Endothelial cell of umbilical vein (primary cell): ENCODE measurements at regions not wholly inside any gene's neighbourhood (a gene's known extent, or its start where the extent isn't known, plus 50 kb on each side); places are given as distances from the start of the nearest gene placed in this dataset.

Experiments used
- BruUV-seq: library from RNA; stranded (reverse); fragments of 400-500 nt; replicated peaks from 2 replicates; lab custom pipeline; 2021; lab: Mats Ljungman, UMichigan
- CTCF ChIA-PET: fragments of 300-600, 350-600 bp; sonication (Branson Sonifier 250); formaldehyde crosslinking; loops from one replicate; lab custom pipeline; 2021; ENCODE audit warnings: antibody characterized with exemption, inconsistent platforms; lab: Charles Lee
- POLR2A ChIA-PET: fragments of 300-600, 350-600 bp; sonication (Branson Sonifier 250); formaldehyde crosslinking; loops from one replicate; lab custom pipeline; 2021; ENCODE audit warnings: antibody characterized with exemption, inconsistent platforms; lab: Charles Lee
- DNase-seq: peaks from one replicate; pipeline ENCODE4 v3.0.0-alpha.2; 2011; ENCODE audit warnings: low read depth, low spot score
- FAIRE-seq: peaks from 2 replicates; lab custom pipeline; 2011; peaks lifted over from hg19 to GRCh38; lab: Jason Lieb, UNC
- H2AFZ ChIP-seq: 2 replicates; pipeline ENCODE4 v1.6.0; 2012; ENCODE audit warnings: low read depth, low read length, control low read depth, inconsistent platforms
- H3K27ac ChIP-seq: 2 replicates; pipeline ENCODE4 v1.5.1; 2011; ENCODE audit warnings: low read depth, mild to moderate bottlenecking, control low read depth, low read length, moderate library complexity; ENCODE audit not compliant: insufficient read depth
- H3K27me3 ChIP-seq, 2 experiments: 2 replicates each; pipeline versions ENCODE4 v1.6.0 to v1.6.1; 2011; ENCODE audit warnings: low read length in 2 of 2, mixed read lengths in 1 of 2; ENCODE audit not compliant: control insufficient read depth in 2 of 2, insufficient read depth in 2 of 2
- H3K36me3 ChIP-seq, 2 experiments: 2 replicates in 1 of 2; 3 replicates in 1 of 2; pipeline ENCODE4 v1.5.1; 2011; ENCODE audit warnings: low read length in 2 of 2, mild to moderate bottlenecking in 1 of 2, moderate library complexity in 1 of 2; ENCODE audit not compliant: control insufficient read depth in 2 of 2, insufficient read depth in 2 of 2; ENCODE audit errors: extremely low read depth in 1 of 2
- H3K4me1 ChIP-seq: 3 replicates; pipeline ENCODE4 v1.5.1; 2011; ENCODE audit warnings: mild to moderate bottlenecking, low read length; ENCODE audit not compliant: control insufficient read depth, insufficient read depth; ENCODE audit errors: extremely low read depth
- H3K4me2 ChIP-seq: 2 replicates; pipeline ENCODE4 v1.6.1; 2011; ENCODE audit warnings: low read length, control low read depth, mixed read lengths; ENCODE audit not compliant: insufficient read depth
- H3K4me3 ChIP-seq, 3 experiments: fragments of 200-600 bp in 1 of 3; sonication (generic), shearing (Covaris generic) in 1 of 3; replicated peaks in 1 of 3; 2 replicates each; pipeline ENCODE4 v1.5.1; 2011 to 2016; ENCODE audit warnings: control low read depth in 3 of 3, low read length in 3 of 3, mild to moderate bottlenecking in 2 of 3, inconsistent platforms in 1 of 3, low read depth in 1 of 3, moderate library complexity in 1 of 3; ENCODE audit not compliant: insufficient read depth in 1 of 3
- H3K79me2 ChIP-seq: 2 replicates; pipeline ENCODE4 v1.6.0; 2012; ENCODE audit warnings: low read length, inconsistent platforms; ENCODE audit not compliant: control insufficient read depth, insufficient read depth
- H3K9ac ChIP-seq: replicated peaks from 2 replicates; pipeline ENCODE3; 2011; ENCODE audit warnings: low read length, control low read depth; ENCODE audit not compliant: insufficient read depth; ENCODE audit errors: extremely low read depth
- H3K9me1 ChIP-seq: replicated peaks from 3 replicates; pipeline ENCODE4 v1.6.0; 2011; ENCODE audit warnings: mild to moderate bottlenecking, low read length; ENCODE audit not compliant: control insufficient read depth, insufficient read depth; ENCODE audit errors: extremely low read depth
- H3K9me3 ChIP-seq: replicated peaks from 2 replicates; pipeline ENCODE4 v1.5.1; 2012; ENCODE audit warnings: low read length, inconsistent platforms; ENCODE audit not compliant: control insufficient read depth, insufficient read depth
- H4K20me1 ChIP-seq: replicated peaks from 2 replicates; pipeline ENCODE3; 2011; ENCODE audit warnings: mild to moderate bottlenecking, low read length; ENCODE audit not compliant: control insufficient read depth, insufficient read depth; ENCODE audit errors: extremely low read depth
- CTCF ChIP-seq, 2 donors: IDR thresholded peaks; 1 replicate in 1 of 2; 2 replicates in 1 of 2; pipeline ENCODE4 v1.5.1; 2011; ENCODE audit warnings: low read length in 2 of 2, mild to moderate bottlenecking in 2 of 2, moderate library complexity in 2 of 2, control low read depth in 1 of 2, inconsistent platforms in 1 of 2, low read depth in 1 of 2; ENCODE audit not compliant: insufficient read depth in 1 of 2; ENCODE audit errors: extremely low read depth in 1 of 2
- EZH2 ChIP-seq: IDR thresholded peaks from 2 replicates; pipeline ENCODE4 v1.6.1; 2012; ENCODE audit warnings: borderline replicate concordance, low read depth, mild to moderate bottlenecking, moderate library complexity, low read length, inconsistent platforms; ENCODE audit not compliant: severe bottlenecking
- FOS ChIP-seq: IDR thresholded peaks from 2 replicates; pipeline ENCODE4 v1.6.1; 2011; ENCODE audit warnings: mild to moderate bottlenecking, low read length, moderate library complexity, borderline replicate concordance; ENCODE audit not compliant: insufficient read depth
- GATA2 ChIP-seq: IDR thresholded peaks from 2 replicates; pipeline ENCODE4 v1.7.0; 2011; ENCODE audit warnings: low read depth, mild to moderate bottlenecking, moderate library complexity, mixed read lengths, low read length; ENCODE audit not compliant: insufficient read length, insufficient read depth
- JUN ChIP-seq: IDR thresholded peaks from 2 replicates; pipeline ENCODE4 v1.6.1; 2011; ENCODE audit warnings: borderline replicate concordance, low read depth; ENCODE audit not compliant: insufficient read length, insufficient read depth
- MAX ChIP-seq: IDR thresholded peaks from 2 replicates; pipeline ENCODE4 v1.6.1; 2011; ENCODE audit not compliant: insufficient read depth, insufficient read length
- MYC ChIP-seq: IDR thresholded peaks from one replicate; pipeline ENCODE4 v1.6.1; 2011; ENCODE audit warnings: mild to moderate bottlenecking, low read depth, low read length
- POLR2A ChIP-seq: IDR thresholded peaks from 2 replicates; pipeline ENCODE4 v1.6.1; 2012; ENCODE audit warnings: low read depth, mild to moderate bottlenecking, control low read depth, low read length
- POLR2AphosphoS5 ChIP-seq: IDR thresholded peaks from 2 replicates; pipeline ENCODE4 v1.6.1; 2012; ENCODE audit warnings: low read depth, mild to moderate bottlenecking, control low read depth, low read length, moderate library complexity; ENCODE audit not compliant: insufficient read depth
- dilution Hi-C: fragments of 300-500 bp; cut with MboI; formaldehyde crosslinking; loops from one replicate; pipeline ENCODE4 v1.15.0; 2019; ENCODE audit warnings: low sequenced_read_pairs; ENCODE audit not compliant: extremely low pct_ligation_motif_present
- intact Hi-C: fragments of 100-400 bp; cut with micrococcal nuclease; formaldehyde crosslinking; loops from one replicate; pipeline ENCODE4 v1.10.0; 2022

DNA sequence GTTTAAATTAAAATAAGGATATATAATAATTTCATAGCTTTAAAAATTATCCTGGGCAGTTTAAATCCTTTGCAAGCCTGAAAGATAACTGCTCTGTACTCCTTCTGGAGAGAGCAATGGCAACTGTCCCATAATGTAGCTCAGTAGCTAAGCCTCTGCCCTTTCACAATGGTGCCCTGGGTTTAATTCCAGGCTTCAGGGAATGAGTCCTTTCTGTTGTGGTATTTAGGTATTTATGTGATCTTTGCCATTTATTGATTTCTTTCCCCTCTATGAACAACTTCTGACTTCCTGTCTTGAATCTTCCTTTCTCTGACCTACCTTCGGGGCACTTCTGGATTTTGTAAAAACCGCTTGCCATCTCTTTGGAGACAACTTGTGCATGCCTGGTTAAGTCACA lies 773.2 kb downstream of the IPMK start:
- Histone ChIP-seq H3K27ac (no peak overlapping the region), H3K4me2 (no peak overlapping the region), H3K9ac (no peak overlapping the region), H2AFZ (no peak overlapping the region), H3K4me3 (no peak overlapping the region), H3K36me3 (no peaks in the 10 kb centered on the region), H3K4me1 (no peaks in the 10 kb centered on the region), H4K20me1 (no peaks in the 10 kb centered on the region), H3K27me3 (no peaks in the 10 kb centered on the region), H3K79me2 (no peaks in the 10 kb centered on the region), H3K9me3 (peaks cover 2% of the 10 kb centered on the region), H3K9me1 (no peaks in the 10 kb centered on the region)
- POLR2A ChIA-PET = no interaction called here
- TF ChIP-seq JUN (no peak), POLR2A (no peak), MAX (no peak), FOS (no peak), GATA2 (no peak), CTCF (IDR thresholded peaks at IDR 0.05; ENCODE audit: extremely low read depth in 1 of 2, insufficient read depth in 1 of 2, low read depth in 1 of 2, low read length in 2 of 2) (no peak), POLR2AphosphoS5 (no peak), MYC (no peak), EZH2 (no peak)
- FAIRE-seq = no peak
- intact Hi-C loops (no loop called here), dilution Hi-C loops (no loop called here)
- no peak for DNase-seq
- BruUV-seq = no TSS peak
- CTCF ChIA-PET = no interaction called here
